ENCODE measurements at regions not wholly inside any gene's neighbourhood (a gene's known extent, or its start where the extent isn't known, plus 50 kb on each side); places are given as distances from the start of the nearest gene placed in this dataset.

- peaks cover 2% of the 10 kb centered on the region for H3K9me3 Mint-ChIP-seq
- POLR2A ChIA-PET: no interaction called here
These were observed 323.9 kb upstream of the TFPI start for GRCh38 chr2:187878112-187878511.

GRCh38 chr2:187879491-187879890 lies 325.3 kb upstream of the TFPI start:
- no peak for ATAC-seq (ENCODE audit: low read depth)
- H3K27me3 Mint-ChIP-seq: no peaks in the 10 kb centered on the region
- no peaks in the 10 kb centered on the region for H3K36me3 Mint-ChIP-seq (ENCODE audit: low read depth)
- DNase-seq: no peak
- H3K27ac Mint-ChIP-seq: no peak overlapping the region
- peaks cover 2% of the 10 kb centered on the region for H3K9me3 Mint-ChIP-seq
- no peaks in the 10 kb centered on the region for H3K4me1 Mint-ChIP-seq
- intact Hi-C loops (cut with micrococcal nuclease): no loop called here
- ChIA-PET CTCF (no interaction called here), POLR2A (no interaction called here)
- TF ChIP-seq CTCF (IDR thresholded peaks at IDR 0.05): no peak
- H3K4me3 Mint-ChIP-seq: no peak overlapping the region

More at GRCh38 chr2:187878112-187878511, 323.9 kb upstream of the TFPI start:
- DNase-seq: no peak
- intact Hi-C loops (cut with micrococcal nuclease): no loop called here
- ATAC-seq (ENCODE audit: low read depth): no peak
- Mint-ChIP-seq H3K27ac (no peak overlapping the region), H3K36me3 (ENCODE audit: low read depth) (no peaks in the 10 kb centered on the region), H3K4me1 (no peaks in the 10 kb centered on the region), H3K27me3 (no peaks in the 10 kb centered on the region), H3K4me3 (no peak overlapping the region)
- CTCF ChIA-PET: no interaction called here
- no peak for TF ChIP-seq CTCF (IDR thresholded peaks at IDR 0.05)

GRCh38 chr2:187884003-187884402 lies 329.8 kb upstream of the TFPI start:
- no peaks in the 10 kb centered on the region for H3K36me3 Mint-ChIP-seq (ENCODE audit: low read depth)
- ATAC-seq (ENCODE audit: low read depth): no peak
- no peaks in the 10 kb centered on the region for H3K27me3 Mint-ChIP-seq
- no peak for TF ChIP-seq CTCF (IDR thresholded peaks at IDR 0.05)
- no peaks in the 10 kb centered on the region for H3K4me1 Mint-ChIP-seq
- intact Hi-C loops (cut with micrococcal nuclease): no loop called here
- ChIA-PET CTCF (no interaction called here), POLR2A (no interaction called here)
- no peaks in the 10 kb centered on the region for H3K9me3 Mint-ChIP-seq
- no peak for DNase-seq
- H3K27ac Mint-ChIP-seq: no peak overlapping the region
- H3K4me3 Mint-ChIP-seq: no peak overlapping the region

- Mint-ChIP-seq H3K27ac (no peak overlapping the region), H3K36me3 (ENCODE audit: low read depth) (no peaks in the 10 kb centered on the region), H3K4me3 (no peak overlapping the region), H3K9me3 (no peaks in the 10 kb centered on the region), H3K27me3 (no peaks in the 10 kb centered on the region), H3K4me1 (no peaks in the 10 kb centered on the region)
- ChIA-PET CTCF (no interaction called here), POLR2A (no interaction called here)
- DNase-seq (no peak), ATAC-seq (ENCODE audit: low read depth) (no peak)
- intact Hi-C loops (cut with micrococcal nuclease): no loop called here
- no peak for TF ChIP-seq CTCF (IDR thresholded peaks at IDR 0.05)
These were observed 336.5 kb upstream of the TFPI start for GRCh38 chr2:187890690-187891089.

GRCh38 chr2:187900021-187900420 lies 345.8 kb upstream of the TFPI start:
- Mint-ChIP-seq H3K27ac (no peak overlapping the region), H3K4me3 (no peak overlapping the region), H3K4me1 (no peaks in the 10 kb centered on the region), H3K27me3 (no peaks in the 10 kb centered on the region), H3K9me3 (peaks cover 5% of the 10 kb centered on the region), H3K36me3 (ENCODE audit: low read depth) (no peaks in the 10 kb centered on the region)
- TF ChIP-seq CTCF (IDR thresholded peaks at IDR 0.05): no peak
- intact Hi-C loops (cut with micrococcal nuclease): no loop called here
- CTCF ChIA-PET: no interaction called here
- POLR2A ChIA-PET: no interaction called here
- ATAC-seq (ENCODE audit: low read depth) (no peak), DNase-seq (no peak)
